ENCODE measurements at regions not wholly inside any gene's neighbourhood (a gene's known extent, or its start where the extent isn't known, plus 50 kb on each side); places are given as distances from the start of the nearest gene placed in this dataset.

DNA sequence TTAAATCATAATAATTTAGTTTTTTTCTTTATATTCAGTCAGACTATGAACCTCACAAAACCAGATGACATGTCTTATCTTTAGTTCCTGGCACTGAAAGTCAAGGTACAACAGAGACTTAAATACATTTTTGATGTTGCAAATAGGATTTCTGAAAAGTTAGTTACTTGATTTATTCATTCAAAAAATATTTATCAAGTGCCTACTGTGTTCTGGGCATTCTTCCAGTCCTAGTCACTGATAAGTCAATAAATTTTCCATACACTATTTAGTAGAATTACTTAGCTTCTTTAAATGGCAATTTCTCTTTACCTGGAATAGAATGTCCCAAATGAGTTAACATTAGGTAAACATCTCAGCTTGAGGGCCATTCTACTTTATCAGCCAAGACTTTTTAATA lies 938.3 kb upstream of the PCDH9 start:
- TF ChIP-seq, protein P1, sequence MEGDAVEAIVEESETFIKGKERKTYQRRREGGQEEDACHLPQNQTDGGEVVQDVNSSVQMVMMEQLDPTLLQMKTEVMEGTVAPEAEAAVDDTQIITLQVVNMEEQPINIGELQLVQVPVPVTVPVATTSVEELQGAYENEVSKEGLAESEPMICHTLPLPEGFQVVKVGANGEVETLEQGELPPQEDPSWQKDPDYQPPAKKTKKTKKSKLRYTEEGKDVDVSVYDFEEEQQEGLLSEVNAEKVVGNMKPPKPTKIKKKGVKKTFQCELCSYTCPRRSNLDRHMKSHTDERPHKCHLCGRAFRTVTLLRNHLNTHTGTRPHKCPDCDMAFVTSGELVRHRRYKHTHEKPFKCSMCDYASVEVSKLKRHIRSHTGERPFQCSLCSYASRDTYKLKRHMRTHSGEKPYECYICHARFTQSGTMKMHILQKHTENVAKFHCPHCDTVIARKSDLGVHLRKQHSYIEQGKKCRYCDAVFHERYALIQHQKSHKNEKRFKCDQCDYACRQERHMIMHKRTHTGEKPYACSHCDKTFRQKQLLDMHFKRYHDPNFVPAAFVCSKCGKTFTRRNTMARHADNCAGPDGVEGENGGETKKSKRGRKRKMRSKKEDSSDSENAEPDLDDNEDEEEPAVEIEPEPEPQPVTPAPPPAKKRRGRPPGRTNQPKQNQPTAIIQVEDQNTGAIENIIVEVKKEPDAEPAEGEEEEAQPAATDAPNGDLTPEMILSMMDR (IDR thresholded peaks at IDR 0.05; ENCODE audit: low read depth, low read length, poor library complexity, severe bottlenecking), result no peak
- TF ChIP-seq EZH2phosphoT487 (IDR thresholded peaks at IDR 0.05; ENCODE audit: borderline replicate concordance, low read length), result no peak

Measured in DOHH2 (cell line).